ENCODE measurements at regions not wholly inside any gene's neighbourhood (a gene's known extent, or its start where the extent isn't known, plus 50 kb on each side); places are given as distances from the start of the nearest gene placed in this dataset.

GRCh38 chr1:143611159-143611558 is 360.6 kb downstream of the FAM72C start (continued):
- TF ChIP-seq YY1 (IDR thresholded peaks at IDR 0.05; ENCODE audit: insufficient read depth, insufficient replicate concordance, low read depth, low read length) = no peak

GRCh38 chr1:143610196-143610595 is 361.6 kb downstream of the FAM72C start:
- Histone ChIP-seq H3K9ac (ENCODE audit: insufficient read depth, low read depth, low read length) (no peak overlapping the region), H4K20me1 (ENCODE audit: insufficient read depth, low read length) (no peaks in the 10 kb centered on the region)
- ATAC-seq = no peak
- TF ChIP-seq THAP7 (CRISPR knock-in tag; IDR thresholded peaks at IDR 0.05) (no peak), RBFOX2 (IDR thresholded peaks at IDR 0.05; ENCODE audit: low read depth, low read length) (no peak), ZNF768 (CRISPR knock-in tag; IDR thresholded peaks at IDR 0.05) (no peak), SMAD1 (CRISPR knock-in tag; IDR thresholded peaks at IDR 0.05; ENCODE audit: borderline replicate concordance, low read depth) (no peak), RNF2 (conservative IDR thresholded peaks at IDR 0.05; ENCODE audit: low read depth) (no peak), PRPF4 (IDR thresholded peaks at IDR 0.05; ENCODE audit: low read depth, low read length, poor library complexity, severe bottlenecking) (no peak), HIC2 (CRISPR knock-in tag; IDR thresholded peaks at IDR 0.05; ENCODE audit: low read depth) (no peak), MIXL1 (CRISPR knock-in tag; IDR thresholded peaks at IDR 0.05) (no peak), ATAD3A (CRISPR knock-in tag; IDR thresholded peaks at IDR 0.05) (no peak), ZC3H4 (CRISPR knock-in tag; IDR thresholded peaks at IDR 0.05; ENCODE audit: borderline replicate concordance) (no peak), ZNF431 (CRISPR knock-in tag; IDR thresholded peaks at IDR 0.05; ENCODE audit: borderline replicate concordance, low read depth) (no peak), AKAP8 (CRISPR knock-in tag; IDR thresholded peaks at IDR 0.05) (no peak), MTA1 (CRISPR knock-in tag; IDR thresholded peaks at IDR 0.05; ENCODE audit: borderline replicate concordance) (no peak), ZMYM3 (CRISPR knock-in tag; IDR thresholded peaks at IDR 0.05) (no peak), MAF1 (CRISPR knock-in tag; IDR thresholded peaks at IDR 0.05; ENCODE audit: borderline replicate concordance) (no peak), ZHX1 (CRISPR knock-in tag; IDR thresholded peaks at IDR 0.05; ENCODE audit: low read depth) (no peak), MLX (CRISPR knock-in tag; IDR thresholded peaks at IDR 0.05) (no peak), ZNF546 (CRISPR knock-in tag; conservative IDR thresholded peaks at IDR 0.05) (no peak)

More at GRCh38 chr1:143610196-143610595, 361.6 kb downstream of the FAM72C start:
- 42% methylated on average over 11 of the region's 11 CpGs for WGBS (ENCODE audit: low lambda C conversion rate)
- POLR2A ChIA-PET = no interaction called here
- CTCF ChIA-PET (ENCODE audit: low intra/inter-chr PET ratio, low total read pairs) = no interaction called here
- H3K4me2 ChIP-seq (ENCODE audit: low read depth, low read length) = no peak overlapping the region
- intact Hi-C loops (cut with micrococcal nuclease; ENCODE audit: unreplicated experiment) = no loop called here
- no peaks in the 10 kb centered on the region for H3K27me3 ChIP-seq (ENCODE audit: control insufficient read depth in 1 of 2, insufficient read depth in 2 of 2, low read length in 2 of 2)
- FAIRE-seq (no peak), DNase-seq (ENCODE audit: low spot score) (no peak)
- no peaks in the 10 kb centered on the region for H3K4me1 ChIP-seq (ENCODE audit: insufficient read depth, low read length)
- no peaks in the 10 kb centered on the region for H3K9me3 ChIP-seq (ENCODE audit: low read length)
- H3K4me3 ChIP-seq (replicated peaks in 1 of 3; ENCODE audit: insufficient read depth in 1 of 3, low read depth in 2 of 3, low read length in 3 of 3) = no peak overlapping the region
- no TSS peak for BruUV-seq (replicated peaks)
- in situ Hi-C loops (cut with HindIII; ENCODE audit: extremely low pct_ligation_motif_present, low pct_unique_long_range_greater_than_20kb) = no loop called here
- H2AFZ ChIP-seq (ENCODE audit: low read length) = no peak overlapping the region
- H3K36me3 ChIP-seq (replicated peaks in 1 of 2; ENCODE audit: control insufficient read depth in 1 of 2, insufficient read depth in 2 of 2, low read length in 2 of 2) = no peaks in the 10 kb centered on the region
- no peaks in the 10 kb centered on the region for H3K79me2 ChIP-seq (ENCODE audit: insufficient read depth, low read length)
- H3K27ac ChIP-seq (ENCODE audit: extremely low read length, insufficient read depth, low read length) = no peak overlapping the region
